GM19043 (cell line): ENCODE measurements at regions not wholly inside any gene's neighbourhood (a gene's known extent, or its start where the extent isn't known, plus 50 kb on each side); places are given as distances from the start of the nearest gene placed in this dataset.
A peak's percentile ranks its signal among the peaks of the same experiment; 100 is the strongest.

Source experiments
- ATAC-seq: cut with Tn5 transposase; IDR thresholded peaks from one replicate; pipeline ENCODE4 v1.9.1; 2021; ENCODE audit warnings: low read depth; ENCODE audit not compliant: unreplicated experiment

DNA sequence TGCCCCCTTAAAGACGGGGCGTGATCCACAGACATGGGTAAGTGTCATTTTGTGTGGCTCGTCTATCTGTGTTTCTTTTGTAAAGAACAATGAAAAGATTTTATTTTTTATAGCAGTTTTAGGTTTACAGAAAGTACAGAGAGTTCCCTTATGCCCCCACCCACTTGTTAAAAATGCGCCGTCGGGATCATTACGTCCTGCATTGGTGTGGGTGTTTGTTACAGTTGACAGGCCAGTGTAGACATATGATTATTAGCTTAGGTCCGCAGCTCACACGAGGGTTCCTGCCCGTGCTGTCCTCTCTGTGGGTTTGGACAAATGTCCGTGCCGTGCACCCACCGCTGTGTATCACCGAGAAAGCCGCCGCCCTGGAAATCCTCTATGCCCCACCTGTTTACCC, 50.5 kb downstream of the RGS12 start:
- no peak for ATAC-seq

DNA sequence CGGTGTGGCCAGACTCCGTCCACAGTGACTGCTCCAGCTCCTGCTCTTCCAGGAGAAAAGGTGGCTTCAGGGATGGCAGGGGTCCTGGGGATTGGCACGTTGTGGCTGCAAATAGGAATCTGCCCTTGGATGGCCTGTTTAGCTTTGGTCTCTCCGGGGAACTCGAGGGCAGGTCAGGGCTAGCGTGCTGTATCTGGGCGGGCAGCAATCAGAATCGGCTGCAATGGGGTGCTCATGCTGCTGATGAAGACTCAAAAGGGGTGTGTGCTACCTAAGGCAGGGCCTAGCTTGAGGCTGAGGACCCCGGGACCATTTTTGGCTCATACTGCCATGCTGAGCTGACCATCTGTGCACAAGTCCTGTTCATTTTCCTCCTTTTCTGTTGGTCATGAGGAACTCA, 51.3 kb downstream of the RGS12 start:
- ATAC-seq, result no peak

DNA sequence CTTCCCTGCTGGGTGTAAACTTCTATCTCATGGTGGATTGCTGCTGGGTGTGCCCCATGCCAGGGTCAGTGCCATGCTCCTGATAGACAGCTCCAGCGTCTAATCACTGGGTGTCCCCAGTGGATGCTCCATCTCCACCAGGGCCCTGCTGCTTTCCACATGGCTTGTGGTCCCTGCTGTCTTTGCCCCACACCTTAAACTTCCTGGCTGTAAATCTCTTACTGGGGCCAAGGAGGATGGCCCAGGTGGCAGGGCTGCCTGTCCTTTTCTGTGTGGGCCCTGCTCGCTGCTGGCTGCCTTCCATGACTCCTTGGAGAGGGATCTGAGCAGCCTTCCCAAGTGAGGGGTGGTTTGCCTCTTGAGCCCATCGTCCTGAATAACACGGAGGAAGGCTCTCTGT, 51.8 kb downstream of the RGS12 start:
- ATAC-seq, result no peak

DNA sequence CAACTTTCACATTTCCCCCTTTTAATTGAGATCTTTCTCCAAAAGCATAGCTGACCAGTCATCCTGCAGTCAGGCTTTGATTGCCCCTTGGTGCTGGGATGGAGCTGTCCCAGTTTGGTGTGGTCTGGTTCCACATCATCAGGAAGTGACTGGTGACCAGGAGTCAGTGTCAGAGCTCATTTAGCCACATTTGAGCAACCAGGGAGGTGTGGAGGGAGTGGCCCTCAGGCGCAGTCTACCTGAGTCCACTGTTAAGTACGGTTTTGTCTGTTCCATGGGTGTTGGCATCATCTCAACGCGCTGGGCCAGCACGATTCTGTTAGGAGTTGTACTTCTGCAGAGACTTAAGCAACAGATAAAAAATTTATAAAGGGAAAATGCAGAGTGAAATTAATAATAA, 52.6 kb downstream of the RGS12 start:
- no peak for ATAC-seq

DNA sequence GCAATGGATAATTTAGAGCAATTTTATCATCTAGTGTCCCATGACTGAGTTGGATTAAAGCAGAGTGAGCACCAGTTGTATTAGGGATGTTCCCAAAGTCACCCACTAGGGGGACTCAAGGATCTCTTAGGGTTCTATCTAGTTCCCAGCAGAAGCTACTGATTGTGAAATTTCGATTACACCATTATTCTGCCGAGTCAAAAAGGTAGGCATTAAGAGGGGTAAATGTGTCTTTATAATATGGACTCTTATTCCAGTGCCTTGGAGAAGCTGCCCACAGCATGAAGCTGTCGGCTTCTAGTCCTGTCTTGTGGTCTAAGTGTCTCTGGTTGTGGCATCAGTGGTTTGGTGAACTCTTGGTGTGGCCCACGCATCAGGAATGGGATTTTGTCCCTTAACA, 53.3 kb downstream of the RGS12 start:
- ATAC-seq, result no peak

- no peak for ATAC-seq
Measured at GRCh38 chr4:3347871-3348270, 55.0 kb downstream of the RGS12 start.

DNA sequence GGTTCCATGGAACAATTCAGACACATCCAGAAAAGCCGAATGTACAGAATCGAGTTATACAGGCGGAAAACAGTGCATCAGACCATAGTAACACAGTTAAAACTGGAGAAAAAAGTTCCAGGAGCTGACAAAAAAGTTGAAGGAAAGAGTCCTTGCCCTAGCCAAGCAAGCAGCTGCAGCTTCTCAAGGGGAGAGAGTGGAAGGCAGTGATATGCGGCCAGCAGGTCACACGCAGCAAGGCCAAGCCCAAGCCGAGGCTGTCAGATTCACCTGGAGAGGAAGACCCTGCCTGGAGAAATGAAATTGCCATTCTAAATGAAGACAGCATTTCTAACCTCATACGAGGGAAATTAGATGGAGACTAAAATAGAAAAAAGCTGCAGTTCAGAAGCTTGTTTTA, 55.8 kb downstream of the RGS12 start:
- no peak for ATAC-seq

DNA sequence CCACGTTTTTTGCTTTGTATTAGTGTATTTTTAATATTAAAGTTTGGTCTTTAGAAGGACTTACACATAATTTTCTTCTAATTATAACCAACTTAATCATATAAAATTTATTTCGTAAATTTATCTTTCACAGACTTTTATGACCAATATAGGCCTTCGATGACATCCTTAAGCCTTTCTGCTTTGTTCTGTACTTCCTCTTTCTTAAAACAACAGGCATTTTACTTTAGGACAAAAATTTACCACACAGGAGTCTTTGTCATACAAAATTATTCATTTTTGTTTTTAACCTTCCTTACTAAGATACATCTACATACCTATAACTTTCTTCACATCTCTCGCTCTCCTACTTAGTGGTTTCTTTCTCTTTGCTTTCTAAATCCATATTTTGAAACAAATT, 56.3 kb downstream of the RGS12 start:
- no peak for ATAC-seq

GRCh38 chr4:3351997-3352396, 59.2 kb downstream of the RGS12 start:
- no peak for ATAC-seq

DNA sequence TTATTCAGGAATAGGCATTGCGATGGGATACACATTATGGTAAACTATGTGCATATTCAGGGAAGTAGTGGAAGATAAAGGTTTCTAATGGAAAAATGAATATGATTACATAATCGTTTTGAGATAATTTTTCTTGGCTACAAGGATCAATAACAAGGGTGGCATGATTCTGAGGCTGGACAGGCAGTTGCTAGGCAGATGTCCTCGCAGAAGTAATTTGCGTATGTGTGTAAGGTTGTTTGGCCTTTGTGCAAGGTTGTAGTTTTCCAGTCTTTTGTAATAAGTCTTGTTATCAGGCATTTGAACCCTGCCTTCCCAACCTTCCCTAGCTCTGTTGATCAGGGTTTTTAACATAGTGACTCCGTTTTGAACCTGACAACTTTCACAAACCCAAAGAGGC, 59.7 kb downstream of the RGS12 start:
- no peak for ATAC-seq

DNA sequence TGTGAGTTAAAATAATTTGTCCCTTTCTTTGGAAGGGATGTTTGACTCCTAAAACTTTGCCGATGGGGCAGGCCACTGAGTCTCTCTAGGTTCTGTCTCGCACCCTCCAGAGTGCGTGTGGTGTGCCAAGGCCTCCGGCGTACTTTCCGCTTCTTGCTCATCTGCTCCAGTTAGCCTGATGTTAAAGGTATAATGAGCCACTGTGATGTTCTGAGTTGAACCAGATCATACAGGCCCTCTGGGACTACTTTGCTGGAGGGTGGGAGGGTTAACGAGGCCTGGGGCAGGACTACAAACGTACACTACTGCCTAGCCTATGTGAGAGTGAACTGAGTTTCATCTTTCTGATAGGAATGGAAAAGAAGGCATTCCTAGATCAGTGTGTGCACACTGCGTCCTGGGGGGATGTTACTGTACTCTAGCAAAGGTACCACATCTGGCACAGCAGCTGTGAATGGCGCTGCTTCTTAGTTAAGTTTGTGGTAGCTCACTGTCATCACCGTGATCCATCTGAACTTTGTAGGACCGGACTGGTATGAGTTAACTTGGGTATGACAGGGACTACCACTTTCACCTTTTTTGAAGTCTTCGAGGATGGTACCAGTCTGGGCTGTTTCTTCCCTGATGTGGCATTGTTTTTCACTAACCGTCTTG, 60.2 kb downstream of the RGS12 start:
- ATAC-seq, result no peak

DNA sequence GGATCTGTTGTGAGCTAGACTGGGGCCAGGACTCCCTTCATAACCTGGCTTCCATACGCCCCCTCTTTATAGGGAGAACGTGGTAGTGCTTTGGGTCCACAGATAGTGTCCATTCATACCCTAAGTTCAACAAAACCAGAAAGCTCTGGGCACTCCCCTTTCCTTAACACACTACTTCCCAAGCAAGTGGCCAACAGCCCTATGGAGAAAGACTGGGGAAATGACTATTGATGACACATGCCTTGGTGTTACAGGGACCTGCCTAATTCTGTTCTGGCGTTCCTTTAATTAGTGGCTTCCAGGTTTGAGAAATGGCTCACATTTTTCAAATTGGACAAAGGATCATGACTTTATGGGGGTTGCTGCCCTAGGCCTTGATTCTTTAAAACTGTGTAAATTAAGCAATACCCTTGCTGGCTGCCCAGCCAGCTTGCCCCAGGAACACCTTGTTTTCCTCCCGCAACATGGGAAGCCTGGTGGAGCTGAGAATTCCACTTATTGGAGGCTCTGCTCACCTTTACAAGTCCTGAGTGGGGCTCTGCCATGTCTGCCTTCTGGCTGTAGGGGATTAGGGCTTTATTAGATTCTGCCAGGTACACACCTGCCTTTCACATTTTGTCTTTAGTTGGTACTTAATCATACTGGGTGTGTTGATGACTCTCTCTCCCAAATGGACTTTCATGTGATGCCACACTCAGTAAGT, 61.1 kb downstream of the RGS12 start:
- no peak for ATAC-seq

GRCh38 chr4:3354455-3354811, 61.6 kb downstream of the RGS12 start:
- no peak for ATAC-seq

- ATAC-seq, result peak; percentile 61
Measured at GRCh38 chr4:3355266-3355748, 62.5 kb downstream of the RGS12 start.

DNA sequence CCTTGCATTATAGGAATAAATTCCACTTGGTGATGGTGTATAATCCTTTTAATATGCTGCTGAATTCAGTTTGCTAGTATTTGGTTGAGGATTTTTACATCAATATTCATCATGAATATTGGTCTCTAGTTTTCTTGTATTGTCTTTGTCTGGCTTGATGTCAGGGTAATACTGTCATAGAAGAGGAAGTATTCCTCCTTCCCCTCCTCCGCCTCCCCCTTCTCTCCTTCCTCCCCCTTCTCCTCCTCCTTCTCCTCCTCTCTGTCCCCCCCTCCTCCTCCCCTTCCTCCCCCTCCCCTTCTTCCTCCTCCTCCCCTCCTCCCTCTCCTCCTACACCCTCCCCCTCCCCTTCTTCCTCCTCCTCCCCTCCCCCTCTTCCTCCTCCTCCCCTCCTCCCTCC, 65.8 kb downstream of the RGS12 start:
- ATAC-seq, result no peak

- ATAC-seq, result no peak
Measured at GRCh38 chr4:3360777-3361176, 68.0 kb downstream of the RGS12 start.

DNA sequence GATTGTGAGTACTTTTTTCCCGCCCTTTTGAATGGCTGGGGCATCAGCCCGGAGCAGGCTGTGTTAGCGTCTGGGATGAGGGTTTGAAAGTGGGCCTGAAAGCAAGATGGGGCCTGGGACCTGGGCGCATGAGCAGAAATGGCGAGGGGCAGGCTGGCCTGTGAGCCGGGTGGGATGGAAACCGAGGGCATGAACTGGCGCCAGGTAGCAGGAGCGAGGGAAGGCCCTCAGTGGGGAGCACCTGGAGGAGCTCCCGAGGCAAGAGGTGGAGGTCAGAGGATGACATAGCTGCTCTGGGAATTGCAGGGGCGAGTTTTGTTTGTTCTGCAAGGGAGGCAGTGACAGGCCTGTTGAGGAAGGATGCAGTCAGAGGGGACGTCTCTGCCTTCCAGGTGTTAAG, 68.6 kb downstream of the RGS12 start:
- ATAC-seq, result no peak

DNA sequence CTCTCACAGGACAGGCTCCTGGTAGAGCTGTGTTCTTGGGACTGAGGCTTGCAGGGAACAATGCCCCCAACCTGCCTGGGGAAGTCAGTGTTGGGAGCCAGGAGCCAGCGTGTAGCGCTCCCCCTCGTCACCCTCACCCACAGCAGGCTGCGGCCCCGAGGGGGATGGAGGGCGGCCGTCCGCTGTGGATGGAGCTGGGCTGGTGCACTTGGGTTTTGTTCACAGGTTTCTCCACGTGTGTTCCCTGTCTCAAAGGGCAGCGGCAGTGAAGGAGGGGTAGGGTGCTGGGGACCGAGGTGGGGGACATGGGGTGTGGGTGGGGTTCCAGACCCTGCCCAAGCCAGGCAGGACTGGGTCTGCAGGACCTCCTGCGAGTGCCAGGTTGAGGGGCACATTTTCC, 69.1 kb downstream of the RGS12 start:
- no peak for ATAC-seq

- ATAC-seq, result no peak
Measured at GRCh38 chr4:3362431-3363287, 69.8 kb downstream of the RGS12 start.

GRCh38 chr4:3363411-3364141, 70.8 kb downstream of the RGS12 start:
- no peak for ATAC-seq

GRCh38 chr4:3364199-3364598, 71.4 kb downstream of the RGS12 start:
- no peak for ATAC-seq
